GM19099 (cell line): ENCODE measurements at regions not wholly inside any gene's neighbourhood (a gene's known extent, or its start where the extent isn't known, plus 50 kb on each side); places are given as distances from the start of the nearest gene placed in this dataset.

Experiments used
- POLR2A ChIP-seq: IDR thresholded peaks from 3 replicates; pipeline ENCODE4 v1.6.1; 2011; ENCODE audit warnings: low read depth; ENCODE audit not compliant: insufficient read length; ENCODE audit errors: extremely low read depth

DNA sequence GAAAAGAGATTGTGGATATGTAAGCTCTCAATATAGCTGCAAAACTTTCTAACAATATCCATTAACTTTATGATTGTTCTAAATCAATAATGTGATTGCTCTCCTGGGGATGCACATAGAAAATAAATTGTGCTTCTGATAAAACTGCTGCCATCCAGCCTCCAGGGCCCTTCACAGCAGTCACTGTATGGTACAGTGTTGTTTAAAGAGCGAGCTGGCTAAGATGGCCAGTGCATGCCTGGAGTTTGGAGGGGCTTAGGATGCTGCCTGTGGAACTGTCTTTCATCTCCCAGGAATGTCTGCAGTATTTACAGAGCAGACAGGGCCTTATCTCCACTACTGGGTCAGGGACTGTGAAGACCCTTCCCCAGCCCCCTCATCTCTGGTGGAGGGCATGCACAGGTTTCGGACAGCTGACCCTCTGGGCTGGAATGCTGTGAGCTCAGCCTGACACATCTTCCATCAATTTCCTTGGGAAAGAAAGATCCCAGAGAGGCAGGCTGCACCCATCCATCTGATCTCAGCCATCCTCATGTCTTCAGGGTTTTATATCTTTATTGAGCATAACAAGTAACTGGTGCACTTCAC lies 137.0 kb downstream of the PLPP3 start:
- no peak for TF ChIP-seq POLR2A

DNA sequence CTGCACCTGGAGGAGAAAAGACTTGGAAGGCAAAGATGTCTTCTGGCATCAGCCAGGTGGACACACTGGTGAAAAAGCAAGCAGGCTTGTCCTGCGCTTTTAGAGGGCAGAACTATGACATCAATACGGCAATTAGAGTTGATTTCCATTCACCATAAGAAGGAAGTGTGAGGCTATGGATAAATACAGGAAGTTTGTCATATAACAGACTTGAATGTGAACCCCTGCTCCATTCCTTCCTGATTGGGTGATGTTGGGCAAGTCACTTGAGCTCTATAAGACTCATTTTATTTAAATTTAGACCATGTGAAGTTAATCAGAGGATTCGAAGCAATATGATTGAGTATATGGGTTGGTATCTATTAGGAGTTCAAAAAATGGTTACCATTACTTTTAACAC lies 137.8 kb downstream of the PLPP3 start:
- TF ChIP-seq POLR2A = no peak

DNA sequence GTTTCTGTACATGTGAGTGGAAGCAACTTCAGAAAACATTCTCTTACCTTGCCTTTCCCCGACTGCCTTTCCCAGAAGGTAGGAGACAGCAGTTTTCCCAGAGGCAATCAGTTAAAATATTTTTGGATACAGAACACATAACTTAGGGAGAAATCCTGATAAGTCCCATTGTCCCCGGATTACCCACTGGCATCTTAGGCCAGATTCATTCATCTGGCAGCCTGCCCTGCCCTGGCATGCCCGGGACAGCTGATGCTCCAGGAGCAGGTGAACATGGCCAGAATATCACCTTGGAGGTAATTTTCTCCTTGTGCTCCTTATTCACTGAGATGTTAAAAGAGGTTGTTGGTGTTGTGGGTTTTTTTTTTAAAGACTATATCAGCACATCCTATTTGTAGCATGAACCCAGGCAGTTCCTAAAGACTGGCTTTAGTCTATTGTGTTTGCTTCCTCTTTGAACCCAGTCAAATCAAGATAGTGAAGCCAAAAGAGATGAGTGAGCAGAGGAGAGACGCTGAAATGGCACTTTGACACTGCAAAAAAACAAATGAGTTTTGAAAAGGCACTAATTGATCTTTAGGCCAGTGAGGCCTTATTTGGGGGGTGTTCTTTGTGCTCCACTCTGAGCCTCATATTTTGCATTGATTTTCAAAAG lies 139.6 kb downstream of the PLPP3 start:
- no peak for TF ChIP-seq POLR2A

DNA sequence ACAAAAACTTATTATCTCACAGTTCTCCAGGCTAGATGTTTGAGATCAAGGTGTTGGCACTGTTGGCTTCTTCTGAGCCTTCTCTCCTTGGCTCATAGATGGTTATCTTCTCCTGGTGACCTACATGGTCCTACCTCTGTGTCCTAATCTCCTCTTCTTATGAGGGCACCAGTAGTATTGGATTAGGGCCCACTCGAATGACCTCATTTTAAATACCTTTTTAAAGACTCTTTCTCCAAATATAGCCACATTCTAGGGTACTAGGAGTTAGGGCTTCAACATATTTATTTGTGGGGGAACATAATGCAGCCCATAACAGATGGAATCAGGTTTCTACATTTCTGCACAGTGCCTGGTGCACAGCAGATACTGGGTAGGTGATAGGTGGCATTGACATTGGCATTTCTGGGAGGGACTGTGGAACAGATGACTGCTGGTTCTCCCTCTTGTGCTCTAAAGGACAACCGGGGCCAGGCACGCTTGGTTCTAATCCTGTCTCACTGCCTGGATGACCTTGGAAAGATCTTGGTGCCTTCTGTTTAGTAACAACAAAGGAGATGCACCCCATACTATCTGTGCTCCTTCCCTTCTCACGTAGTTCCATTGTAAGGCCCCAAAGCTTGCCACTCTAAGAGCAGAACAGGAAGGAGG lies 140.3 kb downstream of the PLPP3 start:
- TF ChIP-seq POLR2A = no peak

DNA sequence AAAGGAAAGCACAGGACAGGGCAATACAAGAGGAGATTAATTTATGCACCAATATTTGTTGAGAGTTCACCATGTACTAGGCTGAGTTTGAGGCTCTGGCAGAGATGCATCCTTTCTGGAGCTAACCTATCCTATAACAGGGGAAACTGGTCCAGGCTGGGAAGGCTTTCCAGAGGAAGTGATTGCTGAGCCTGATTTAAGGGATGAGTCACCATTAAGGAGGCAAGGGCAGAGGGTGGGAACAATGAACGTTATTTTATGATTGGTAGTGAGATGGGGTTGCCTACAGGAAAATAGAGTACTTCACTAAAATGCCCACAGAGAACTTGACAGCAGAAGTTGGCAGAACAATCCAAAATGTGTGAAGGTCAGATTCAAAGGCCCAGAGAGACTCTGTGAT lies 141.4 kb downstream of the PLPP3 start:
- no peak for TF ChIP-seq POLR2A

DNA sequence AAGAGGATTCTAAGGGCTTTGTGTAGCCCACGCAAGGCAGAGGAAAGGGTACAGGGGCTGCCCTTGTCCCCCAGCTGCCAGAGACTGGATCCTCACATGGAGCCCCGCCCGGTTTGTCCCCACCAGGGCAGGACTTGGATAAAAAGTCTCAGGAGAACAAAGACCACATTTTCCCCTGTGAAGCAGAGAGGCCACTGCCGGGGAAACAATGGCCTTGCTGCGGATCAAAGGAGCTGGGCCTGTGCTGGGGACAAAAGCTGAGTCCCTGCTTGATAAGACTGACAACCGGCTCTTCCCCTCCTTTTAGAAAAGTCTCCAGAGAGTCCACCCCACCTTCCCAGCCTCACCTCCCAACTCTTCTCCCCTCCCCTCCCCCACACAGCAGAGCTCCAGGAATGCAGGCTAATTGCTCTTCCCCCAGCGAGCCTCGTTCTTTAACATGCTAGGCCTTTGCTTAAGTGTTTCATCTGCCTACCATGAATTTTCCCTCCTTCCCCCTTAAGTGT lies 142.4 kb downstream of the PLPP3 start:
- no peak for TF ChIP-seq POLR2A

DNA sequence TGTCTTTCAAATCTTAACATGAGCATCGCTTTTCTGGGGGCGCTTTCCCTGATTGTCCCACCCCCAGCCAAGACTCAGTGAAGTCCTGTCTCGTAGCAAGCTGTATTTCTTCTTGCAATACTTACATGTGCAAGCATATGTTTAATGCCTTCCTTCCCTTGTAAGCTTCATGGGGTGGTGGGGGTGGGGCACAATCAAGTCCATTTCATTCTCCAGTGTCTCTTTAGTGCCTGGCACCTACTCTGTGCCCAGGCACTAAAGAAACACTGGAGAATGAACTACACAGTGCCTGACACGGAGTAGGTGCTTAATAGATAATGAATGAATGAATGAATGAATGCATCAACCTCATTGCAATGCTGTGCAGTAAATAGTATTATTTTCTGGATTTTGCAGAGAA lies 143.1 kb downstream of the PLPP3 start:
- no peak for TF ChIP-seq POLR2A

DNA sequence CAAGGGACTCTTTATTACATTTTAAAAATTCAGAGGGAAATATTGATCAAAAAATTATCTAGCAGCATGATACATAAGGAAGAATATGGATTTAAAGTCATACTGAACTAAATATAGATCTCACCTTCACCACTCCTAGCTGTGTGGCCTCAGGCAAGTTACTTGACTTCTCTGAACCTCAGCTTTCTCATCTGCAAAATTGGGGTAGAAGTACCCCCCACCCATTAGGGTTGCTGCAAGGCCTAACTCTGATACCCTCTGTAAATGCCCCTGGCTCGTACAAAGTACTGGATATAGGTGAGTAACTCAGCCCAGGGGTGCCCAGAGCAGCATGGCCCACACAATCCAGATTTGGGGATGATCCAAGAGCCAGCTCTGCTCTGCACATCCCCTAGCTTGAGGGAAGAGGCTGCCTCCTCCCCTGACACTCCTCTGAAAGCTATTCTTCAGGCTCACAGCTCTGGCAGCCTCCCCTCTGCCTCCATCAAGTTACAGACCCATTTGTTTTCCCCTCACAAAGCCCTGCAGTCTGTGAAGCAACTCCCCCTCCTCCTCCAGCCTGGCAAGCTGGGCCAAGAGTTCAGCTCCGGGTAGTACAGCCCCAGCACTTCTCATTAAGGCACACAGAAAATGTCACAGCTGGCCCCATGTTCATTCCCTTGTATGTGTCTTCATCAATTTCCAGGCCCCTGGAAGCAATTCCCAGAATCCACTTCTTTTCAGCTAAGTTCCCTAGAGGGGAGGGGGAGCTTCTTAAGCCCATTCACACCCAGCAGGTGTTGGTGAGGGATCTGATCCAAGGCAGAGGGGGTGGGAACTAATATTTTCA lies 143.7 kb downstream of the PLPP3 start:
- TF ChIP-seq POLR2A = no peak

DNA sequence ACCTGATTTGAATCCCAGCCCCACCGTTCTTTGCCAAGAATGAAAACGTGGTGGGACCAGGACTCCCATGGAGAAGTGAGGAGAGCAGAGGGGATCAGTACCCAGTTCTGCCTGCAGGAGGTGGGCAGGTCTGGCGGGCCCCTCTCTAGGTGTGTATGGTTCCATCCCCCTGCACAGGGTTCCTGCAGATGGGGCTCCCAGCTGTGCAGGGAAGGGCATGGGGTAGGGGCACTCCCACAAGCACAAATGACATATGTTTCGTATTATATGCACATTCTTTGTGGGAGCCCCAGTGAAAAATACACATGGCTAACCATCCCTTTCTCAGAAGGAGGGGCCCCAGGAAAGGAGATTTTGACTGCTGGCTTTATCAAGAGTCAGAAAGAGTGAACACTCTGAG lies 144.6 kb downstream of the PLPP3 start:
- TF ChIP-seq POLR2A = no peak

DNA sequence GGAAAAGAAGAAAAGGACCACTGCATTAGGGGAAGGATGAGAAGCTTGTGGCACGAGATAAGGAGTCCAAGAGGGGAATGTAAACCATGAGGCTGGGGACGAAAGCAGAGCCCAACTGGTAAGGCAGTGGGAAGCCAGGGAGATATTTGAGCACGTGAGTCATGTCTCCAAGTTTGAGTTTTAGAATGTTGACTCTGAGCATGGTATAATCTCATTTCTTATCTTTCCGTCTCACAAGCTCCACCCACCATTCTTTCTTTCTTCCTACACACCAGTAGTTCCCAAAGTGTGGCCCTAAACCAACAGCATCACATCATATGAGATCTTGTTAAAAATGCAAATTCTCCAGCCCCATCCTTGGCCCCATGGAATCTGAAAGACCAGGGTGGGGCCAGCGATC lies 145.3 kb downstream of the PLPP3 start:
- no peak for TF ChIP-seq POLR2A

DNA sequence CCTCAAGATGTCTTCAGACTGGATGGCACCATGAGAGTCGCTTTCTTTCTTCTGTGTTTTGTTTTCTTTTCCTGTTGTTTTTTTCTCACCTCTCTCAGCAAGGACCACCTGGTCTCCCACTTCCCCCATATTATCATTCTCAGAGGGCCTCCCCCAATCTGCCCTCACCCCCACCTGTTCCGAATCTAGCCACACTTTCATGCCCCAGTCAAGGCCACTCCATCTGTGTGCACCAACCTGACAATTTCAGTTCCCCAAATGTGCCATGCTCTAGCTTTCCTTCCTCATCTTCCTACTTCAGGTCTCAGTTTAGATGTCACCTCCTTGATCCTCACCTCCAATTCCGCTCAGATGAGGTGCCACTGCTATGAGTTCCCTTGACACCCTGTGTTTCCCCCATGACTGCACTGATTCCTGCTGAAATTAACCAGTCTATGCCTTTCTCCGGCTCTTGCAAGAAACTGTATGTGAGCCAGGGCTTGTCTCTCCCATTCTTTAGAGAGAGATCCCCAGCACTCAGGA lies 146.2 kb downstream of the PLPP3 start:
- TF ChIP-seq POLR2A = no peak

DNA sequence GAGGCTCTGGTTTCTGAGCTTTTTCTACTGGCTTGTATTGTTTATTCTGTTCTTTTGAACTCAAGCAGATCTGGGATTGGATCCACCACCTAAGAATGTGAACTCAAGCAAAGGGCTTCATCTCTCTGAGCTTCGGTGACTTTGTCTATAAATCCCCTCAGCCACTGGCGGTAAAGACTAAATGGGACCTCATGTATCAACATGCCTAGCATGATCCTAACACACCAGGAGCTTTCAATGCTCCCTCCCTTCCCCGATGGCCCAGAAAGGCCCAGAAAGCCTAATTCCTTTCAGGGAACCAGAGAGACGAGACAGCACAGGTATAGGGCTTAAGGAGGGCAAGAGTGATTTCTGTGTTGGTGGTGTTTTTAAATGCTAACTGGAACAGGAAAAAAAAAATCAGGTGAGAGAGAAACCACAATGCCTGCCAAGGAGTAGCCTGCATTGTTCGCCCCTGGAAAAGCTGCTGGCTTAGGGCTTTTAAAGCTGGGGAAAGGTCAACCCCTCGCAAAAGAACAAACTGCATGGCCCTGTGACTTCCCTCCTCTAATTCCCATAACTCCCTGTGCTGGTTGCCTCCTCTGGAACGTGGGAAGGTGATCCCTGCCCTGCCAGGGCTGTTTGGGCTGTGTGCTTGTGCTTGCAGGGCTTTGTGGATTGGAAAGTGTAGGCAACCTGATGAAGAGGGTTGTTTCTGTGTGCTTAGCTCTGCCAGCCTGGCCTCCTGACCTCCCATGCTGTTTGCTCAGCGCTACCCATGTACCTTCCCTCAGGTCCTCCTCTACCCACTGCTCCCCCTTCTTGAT lies 147.0 kb downstream of the PLPP3 start:
- no peak for TF ChIP-seq POLR2A

DNA sequence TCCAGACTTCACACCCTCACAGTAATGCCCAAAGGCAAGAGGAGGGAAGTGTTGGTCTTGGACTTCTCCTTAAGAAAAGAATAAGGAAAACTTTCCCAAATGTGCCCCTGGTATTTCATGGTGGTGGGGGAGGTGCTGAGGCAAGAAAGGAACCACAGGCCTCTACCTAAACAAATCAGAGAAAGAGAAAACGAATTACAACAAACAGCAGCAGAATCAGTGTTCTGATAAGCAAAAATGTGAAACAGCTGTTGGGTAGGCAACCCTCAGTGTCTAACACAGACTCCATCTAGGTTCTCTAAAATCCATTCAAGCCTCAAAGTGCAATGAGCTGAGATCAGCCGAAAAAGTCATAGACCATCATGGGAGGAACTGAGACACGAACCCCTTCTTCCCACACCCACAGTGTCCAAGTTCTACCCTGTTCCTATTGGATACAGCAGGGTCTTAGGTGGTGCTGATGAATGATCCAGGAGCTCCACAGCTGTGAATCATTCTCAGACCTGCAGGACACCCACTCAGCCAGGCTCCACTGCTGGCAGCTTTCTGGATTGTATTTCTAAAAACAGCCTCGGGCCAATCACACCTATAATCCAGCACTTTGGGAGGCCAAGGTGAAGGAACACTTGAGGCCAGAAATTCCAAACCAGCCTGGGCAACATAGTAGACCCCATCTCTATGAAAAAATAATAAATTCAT lies 149.1 kb downstream of the PLPP3 start:
- no peak for TF ChIP-seq POLR2A

DNA sequence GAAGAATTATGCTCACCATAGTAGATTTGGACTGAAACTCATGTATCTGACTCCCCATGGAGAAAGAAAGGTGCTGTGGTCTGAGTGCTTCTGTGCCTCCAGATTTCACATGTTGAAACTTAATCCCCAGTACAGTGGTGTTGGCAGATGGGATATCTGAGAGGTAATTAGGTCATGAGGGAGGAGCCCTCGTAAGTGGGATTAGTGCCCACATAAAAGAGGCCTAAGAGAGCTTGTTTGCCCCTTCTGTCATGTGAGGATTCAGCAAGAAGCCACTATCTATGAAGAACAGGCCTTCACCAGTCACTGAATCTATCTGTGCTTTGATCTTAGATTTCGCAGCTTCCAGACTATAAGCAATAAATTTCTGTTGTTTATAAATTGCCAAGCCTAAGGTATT lies 150.1 kb downstream of the PLPP3 start:
- no peak for TF ChIP-seq POLR2A
